K562 (cell line): ENCODE measurements at regions not wholly inside any gene's neighbourhood (a gene's known extent, or its start where the extent isn't known, plus 50 kb on each side); places are given as distances from the start of the nearest gene placed in this dataset.

Experiments
- ATAC-seq: fragments of 200-7000 bp; cut with Tn5 transposase; 3 replicates; pipeline ENCODE4 v1.9.1; 2020; ENCODE audit warnings: moderate library complexity
- BruUV-seq: library from RNA; stranded (reverse); fragments of 400-500 nt; replicated peaks from 2 replicates; lab custom pipeline; 2021; lab: Mats Ljungman, UMichigan
- CTCF ChIA-PET: fragments of 300-600 bp; formaldehyde crosslinking; extraction: SDS; loops from one replicate; lab custom pipeline; 2021; ENCODE audit warnings: low intra/inter-chr PET ratio; lab: Yijun Ruan, JAX
- POLR2A ChIA-PET: fragments of 300-600, 350-650 bp; sonication (Branson Sonifier 250); formaldehyde crosslinking; extraction: SDS; loops from one replicate; lab custom pipeline; 2021; ENCODE audit warnings: antibody characterized with exemption, inconsistent platforms; lab: Yijun Ruan, JAX
- DNase-seq, 4 experiments: peaks; one replicate each; pipeline versions ENCODE4 v3.0.0 to v3.0.0-alpha.2; 2011 to 2018; ENCODE audit warnings: low spot score in 3 of 4, mixed read lengths in 3 of 4; ENCODE audit errors: extremely low read depth in 1 of 4
- FAIRE-seq: peaks from 2 replicates; lab custom pipeline; 2011; peaks lifted over from hg19 to GRCh38; lab: Jason Lieb, UNC
- H2AFZ ChIP-seq: 2 replicates; pipeline ENCODE4 v1.6.0; 2011; ENCODE audit warnings: low read depth, low read length, control low read depth, inconsistent platforms
- H3K27ac ChIP-seq: fragments of 200-600 bp; 3 replicates; pipeline ENCODE4 v1.8.0; 2011; ENCODE audit warnings: low read depth, mild to moderate bottlenecking, control low read depth, inconsistent platforms, low read length, moderate library complexity, mixed read lengths; ENCODE audit errors: extremely low read depth
- H3K27me3 ChIP-seq, 2 experiments: fragments of 300-600 bp in 1 of 2; 2 replicates in 1 of 2; 3 replicates in 1 of 2; pipeline versions ENCODE4 v1.6.0 to v1.8.0; 2011; ENCODE audit warnings: inconsistent platforms in 2 of 2, low read length in 2 of 2, mild to moderate bottlenecking in 1 of 2, mixed read lengths in 1 of 2, moderate library complexity in 1 of 2; ENCODE audit not compliant: control insufficient read depth in 2 of 2, insufficient read depth in 2 of 2
- H3K36me3 ChIP-seq: fragments of 300-600 bp; 3 replicates; pipeline ENCODE4 v1.8.0; 2011; ENCODE audit warnings: mild to moderate bottlenecking, low read length, inconsistent platforms; ENCODE audit not compliant: control insufficient read depth, insufficient read depth
- H3K4me1 ChIP-seq, 2 experiments: fragments of 200-600 bp in 1 of 2; replicated peaks in 1 of 2; 2 replicates in 1 of 2; 3 replicates in 1 of 2; pipeline versions ENCODE4 v1.5.1 to v1.8.0; 2011; ENCODE audit warnings: inconsistent platforms in 2 of 2, low read length in 2 of 2, mild to moderate bottlenecking in 1 of 2, mixed read lengths in 1 of 2, moderate library complexity in 1 of 2; ENCODE audit not compliant: control insufficient read depth in 2 of 2, insufficient read depth in 2 of 2
- H3K4me2 ChIP-seq: 2 replicates; pipeline ENCODE4 v1.6.1; 2011; ENCODE audit warnings: low read length, control low read depth, inconsistent platforms, mixed read lengths; ENCODE audit not compliant: insufficient read depth
- H3K4me3 ChIP-seq: fragments of 200-600 bp; sonication (generic), shearing (Covaris generic); 2 replicates; pipeline ENCODE4 v1.5.1; 2016; ENCODE audit warnings: control low read depth, inconsistent platforms
- H3K79me2 ChIP-seq: fragments of 200-600 bp; 3 replicates; pipeline ENCODE4 v1.8.0; 2011; ENCODE audit warnings: low read length, inconsistent platforms; ENCODE audit not compliant: control insufficient read depth, insufficient read depth
- H3K9ac ChIP-seq, 2 experiments: 2 replicates each; pipeline versions ENCODE4 v1.6.0 to v1.6.1; 2011; ENCODE audit warnings: low read depth in 2 of 2, low read length in 2 of 2, control low read depth in 1 of 2, inconsistent platforms in 1 of 2, mild to moderate bottlenecking in 1 of 2, mixed read lengths in 1 of 2; ENCODE audit not compliant: insufficient read depth in 1 of 2
- H3K9me1 ChIP-seq: one replicate; pipeline ENCODE4 v1.6.0; 2011; ENCODE audit warnings: inconsistent platforms, mild to moderate bottlenecking, low read length, moderate library complexity; ENCODE audit not compliant: control insufficient read depth, insufficient read depth
- H3K9me3 ChIP-seq: replicated peaks from 2 replicates; pipeline ENCODE4 v1.5.1; 2011; ENCODE audit warnings: low read depth, low read length, inconsistent platforms; ENCODE audit not compliant: control insufficient read depth, insufficient read depth
- H4K20me1 ChIP-seq: replicated peaks from 2 replicates; pipeline ENCODE4 v1.6.1; 2011; ENCODE audit warnings: low read length, inconsistent platforms, mixed read lengths; ENCODE audit not compliant: control insufficient read depth, insufficient read depth
- ARID1B ChIP-seq: fragments of 450-650 bp; IDR thresholded peaks from 2 replicates; pipeline ENCODE4 v1.6.1; 2016; ENCODE audit warnings: antibody characterized with exemption, mild to moderate bottlenecking, inconsistent platforms
- CBX8 ChIP-seq: fragments of 200-600 bp; sonication (generic); IDR thresholded peaks from 2 replicates; pipeline ENCODE4 v1.6.1; 2012; ENCODE audit warnings: borderline replicate concordance, mixed run types, low read depth, mild to moderate bottlenecking, moderate library complexity, mixed read lengths, low read length, control low read depth, inconsistent platforms; ENCODE audit not compliant: poor library complexity, severe bottlenecking; ENCODE audit errors: extremely low read depth
- FOSL1 ChIP-seq: fragments of 200-800 bp; sonication (Bioruptor generic); conservative IDR thresholded peaks from 2 replicates; pipeline ENCODE4 v1.6.1; 2016; ENCODE audit warnings: missing genetic modification characterization, missing compliant biosample characterization
- HNRNPK ChIP-seq: fragments of 200-400 bp; formaldehyde crosslinking; IDR thresholded peaks from one replicate; pipeline ENCODE4 v1.6.1; 2018; ENCODE audit warnings: mild to moderate bottlenecking, low read depth, low read length; ENCODE audit not compliant: poor library complexity, severe bottlenecking
- POLR3A ChIP-seq: IDR thresholded peaks from 2 replicates; pipeline ENCODE4 v1.6.1; 2011; ENCODE audit warnings: borderline replicate concordance, mild to moderate bottlenecking, moderate library complexity; ENCODE audit not compliant: insufficient read length, insufficient read depth; ENCODE audit errors: extremely low read depth
- RHOXF2B ChIP-seq: fragments of 250-450 bp; sonication (Bioruptor Pico); conservative IDR thresholded peaks from 2 replicates; pipeline ENCODE4 v1.5.1; 2021
- SRSF9 ChIP-seq: fragments of 200-400 bp; formaldehyde crosslinking; IDR thresholded peaks from 2 replicates; pipeline ENCODE4 v1.6.1; 2017; ENCODE audit warnings: low read depth, low read length, borderline replicate concordance
- TAF7 ChIP-seq: fragments of 450-650 bp; IDR thresholded peaks from 2 replicates; pipeline ENCODE4 v1.6.1; 2016; ENCODE audit warnings: missing genetic modification characterization, missing compliant biosample characterization
- THRB ChIP-seq: fragments of 450-650 bp; formaldehyde crosslinking; conservative IDR thresholded peaks from 2 replicates; pipeline ENCODE4 v1.4.0; 2022; ENCODE audit warnings: mild to moderate bottlenecking, missing genetic modification characterization
- ZNF280B ChIP-seq: fragments of 250-450 bp; sonication (Bioruptor Pico); IDR thresholded peaks from 2 replicates; pipeline ENCODE4 v1.5.1; 2021; ENCODE audit warnings: mild to moderate bottlenecking
- ZNF764 ChIP-seq: fragments of 250-450 bp; sonication (Bioruptor Pico); IDR thresholded peaks from 2 replicates; pipeline ENCODE4 v1.4.0; 2020; ENCODE audit warnings: low read depth, mild to moderate bottlenecking, moderate library complexity
- WGBS: fragments of 100-300 bp; shearing (Covaris generic); methylation state at CpG from one replicate; pipeline ENCODE4 v1.1.6; 2016; ENCODE audit warnings: low coverage, mixed read lengths; ENCODE audit not compliant: insufficient coverage; ENCODE audit errors: missing lambda C conversion rate; 5-methylcytosine and 5-hydroxymethylcytosine counted together
- in situ Hi-C: fragments of 300-500 bp; cut with MboI; formaldehyde crosslinking; loops from 4 replicates; pipeline ENCODE4 v1.15.0; 2018; ENCODE audit warnings: inconsistent platforms, mixed read lengths
- intact Hi-C: fragments of 100-400 bp; cut with micrococcal nuclease; formaldehyde crosslinking; loops from 2 replicates; pipeline ENCODE4 v1.14.2; 2022

DNA sequence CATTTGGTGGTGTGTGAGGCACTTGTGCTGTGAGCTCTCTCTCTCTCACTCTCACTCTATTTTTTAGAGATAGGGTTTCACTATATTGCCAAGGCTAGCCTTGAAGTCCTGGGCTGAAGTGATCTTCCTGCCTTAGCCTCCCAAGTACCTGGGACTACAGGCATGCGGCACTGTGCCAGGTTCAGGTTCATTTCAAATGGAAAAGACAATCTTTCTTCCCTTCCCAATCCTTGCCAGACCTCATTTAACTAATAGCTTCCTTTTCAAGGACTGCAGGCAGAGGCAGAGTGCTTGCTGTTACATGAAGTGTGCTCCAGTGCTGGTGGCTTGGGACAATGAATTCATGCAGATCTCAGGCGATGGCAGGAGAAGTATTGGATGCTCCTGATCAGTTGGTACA is 73.2 kb upstream of the BICD1 start:
- Histone ChIP-seq H3K27ac (peak overlapping the region; percentile 61; the same call in 2 of the 3 replicates), H3K4me2 (no peak overlapping the region; the same call in 1 of the 2 replicates), H3K9me1 (no peaks in the 10 kb centered on the region), H3K36me3 (no peaks in the 10 kb centered on the region), H4K20me1 (no peaks in the 10 kb centered on the region), H2AFZ (peak overlapping the region; percentile 58)
- CTCF ChIA-PET = interaction anchor here (0.7 kb wide), 1 partner anchor 443 kb away, joined by 3 read pairs; no protein-coding TSS in a partner anchor
- intact Hi-C loops = no loop called here
- DNase-seq (no peak), ATAC-seq (no peak)
- TF ChIP-seq SRSF9 (no peak), FOSL1 (0 out of 2 replicates have a peak, but pooled peaks have one; percentile 5), THRB (CRISPR knock-in tag) (no peak)
- TF ChIP-seq, all 486 proteins: peak for 1
- POLR2A ChIA-PET = interaction anchor here (0.6 to 0.7 kb wide), 6 partner anchors 18 to 901 kb away, joined by 3 to 4 read pairs (median 4); no protein-coding TSS in a partner anchor
- in situ Hi-C loops = no loop called here
- Histone ChIP-seq H3K9me3 (no peaks in the 10 kb centered on the region), H3K4me3 (no peak overlapping the region), H3K4me1 (peaks cover 38 to 47% of the 10 kb centered on the region in 2 experiments), H3K27me3 (no peaks in the 10 kb centered on the region), H3K9ac (peak overlapping the region; percentile 1 to 53; a peak in 1 of 4 replicates), H3K79me2 (no peaks in the 10 kb centered on the region)
- FAIRE-seq = peak; percentile 42
- no TSS peak for BruUV-seq
- 46% methylated on average over 2 of the region's 2 CpGs for WGBS

DNA sequence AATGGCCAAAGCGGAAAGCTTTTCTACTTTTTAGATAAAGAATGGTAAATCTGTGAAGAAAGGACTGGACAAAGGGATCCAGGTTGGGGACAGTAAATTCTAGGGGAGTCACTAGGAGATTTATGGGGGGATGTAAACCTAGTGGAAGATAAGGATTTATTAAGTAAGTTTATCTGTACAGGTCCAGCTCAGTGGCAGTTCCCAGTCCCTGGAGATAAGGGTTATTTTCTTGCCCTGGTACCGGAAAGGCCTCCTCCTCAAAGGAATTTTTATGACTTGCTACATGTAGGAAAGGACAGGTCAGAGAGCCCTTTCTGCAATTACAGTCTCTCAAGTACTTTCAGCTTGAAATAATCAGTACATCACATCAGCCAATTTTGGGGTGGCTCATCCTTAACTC is 72.6 kb upstream of the BICD1 start:
- in situ Hi-C loops (no loop called here), intact Hi-C loops (no loop called here)
- Histone ChIP-seq H4K20me1 (no peaks in the 10 kb centered on the region), H3K9ac (no peak overlapping the region), H3K9me1 (no peaks in the 10 kb centered on the region), H3K4me3 (no peak overlapping the region), H3K4me1 (peaks cover 42 to 49% of the 10 kb centered on the region in 2 experiments), H3K27me3 (no peaks in the 10 kb centered on the region), H3K4me2 (no peak overlapping the region), H3K27ac (peak overlapping the region; percentile 61; the same call in 1 of the 3 replicates), H3K9me3 (no peaks in the 10 kb centered on the region), H2AFZ (no peak overlapping the region), H3K36me3 (no peaks in the 10 kb centered on the region), H3K79me2 (no peaks in the 10 kb centered on the region)
- ChIA-PET POLR2A (interaction anchor here (0.6 to 0.7 kb wide), 4 partner anchors 30 to 901 kb away, joined by 3 to 4 read pairs (median 3); no protein-coding TSS in a partner anchor), CTCF (interaction anchor here (0.7 kb wide), 1 partner anchor 443 kb away, joined by 3 read pairs; no protein-coding TSS in a partner anchor)
- no TSS peak for BruUV-seq
- WGBS = 42% methylated on average over 2 of the region's 2 CpGs
- DNase-seq = peak in 2 of 4 experiments; percentile 10 to 62
- FAIRE-seq = peak; percentile 6
- no peak for ATAC-seq
- TF ChIP-seq ZNF764 (CRISPR knock-in tag) (no peak), ARID1B (peak; percentile 76), HNRNPK (no peak), CBX8 (no peak), POLR3A (no peak), TAF7 (tag) (no peak), RHOXF2B (CRISPR knock-in tag) (no peak), ZNF280B (CRISPR knock-in tag) (no peak)
